ENCODE measurements at regions not wholly inside any gene's neighbourhood (a gene's known extent, or its start where the extent isn't known, plus 50 kb on each side); places are given as distances from the start of the nearest gene placed in this dataset.

DNA sequence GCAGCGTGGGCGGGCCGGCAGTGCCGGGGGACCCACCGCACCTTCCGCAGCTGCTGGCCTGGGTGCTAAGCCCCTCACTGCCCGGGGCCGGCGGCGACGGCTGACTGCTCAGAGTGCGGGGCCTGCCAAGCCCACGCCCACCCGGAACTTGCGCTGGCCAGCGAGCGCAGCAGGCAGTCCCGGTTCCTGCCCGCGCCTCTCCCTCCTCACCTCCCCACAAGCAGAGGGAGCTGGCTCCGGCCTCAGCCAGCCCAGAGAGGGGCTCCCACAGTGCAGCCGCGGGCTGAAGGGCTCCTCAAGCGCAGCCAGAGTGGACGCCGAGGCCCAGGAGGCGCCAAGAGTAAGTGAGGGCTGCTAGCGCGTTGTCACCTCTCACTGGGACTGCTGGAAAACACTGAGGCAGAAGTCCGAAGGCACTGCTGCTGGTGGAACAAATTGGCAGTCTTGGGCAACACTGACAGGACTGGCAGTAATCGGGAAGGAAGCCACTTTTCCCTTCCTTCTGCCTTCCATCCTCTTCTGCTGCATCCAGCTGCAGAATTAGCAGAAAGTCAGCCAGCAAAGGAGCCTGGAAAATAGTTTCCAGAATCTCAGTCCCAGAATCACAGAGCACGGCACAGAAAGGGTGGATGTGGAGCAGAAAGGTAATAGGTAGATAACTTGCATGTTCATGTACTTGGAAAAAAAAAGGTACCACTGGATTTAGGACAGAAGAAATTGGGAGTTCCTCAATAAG is 179.4 kb upstream of the FN1 start:
- Histone ChIP-seq H3K23ac (ENCODE audit: low read length) (no peak overlapping the region), H3K79me2 (ENCODE audit: control insufficient read depth, insufficient read depth, low read length) (no peaks in the 10 kb centered on the region), H3K9ac (ENCODE audit: low read length) (no peak overlapping the region), H3K36me3 (ENCODE audit: control insufficient read depth, insufficient read depth, low read length) (no peaks in the 10 kb centered on the region), H3K18ac (ENCODE audit: low read length) (no peak overlapping the region), H3K79me1 (ENCODE audit: low read length) (no peaks in the 10 kb centered on the region), H2BK15ac (replicated peaks; ENCODE audit: low read depth) (no peak overlapping the region), H3K4me1 (ENCODE audit: control insufficient read depth, low read depth, low read length) (peaks cover 5% of the 10 kb centered on the region), H2BK5ac (ENCODE audit: low read length) (no peak overlapping the region), H3K4ac (ENCODE audit: low read depth, low read length) (no peak overlapping the region), H2AK5ac (ENCODE audit: low read length) (no peak overlapping the region), H4K8ac (ENCODE audit: low read depth, low read length) (no peak overlapping the region), H4K5ac (ENCODE audit: low read length) (no peak overlapping the region), H3K27ac (ENCODE audit: low read depth, low read length) (no peak overlapping the region), H3K27me3 (ENCODE audit: insufficient read depth, low read length, poor library complexity) (no peaks in the 10 kb centered on the region), H2BK120ac (ENCODE audit: low read depth, low read length) (peak overlapping the region; percentile 3), H3K56ac (ENCODE audit: low read length) (no peak overlapping the region), H3K4me2 (ENCODE audit: low read length) (no peak overlapping the region), H3K4me3 (ENCODE audit: low read length) (no peak overlapping the region)
- WGBS (ENCODE audit: extremely low coverage, insufficient coverage, low lambda C conversion rate) = no CpG with 5 or more reads among the region's 32 CpGs
- no peak for DNase-seq

DNA sequence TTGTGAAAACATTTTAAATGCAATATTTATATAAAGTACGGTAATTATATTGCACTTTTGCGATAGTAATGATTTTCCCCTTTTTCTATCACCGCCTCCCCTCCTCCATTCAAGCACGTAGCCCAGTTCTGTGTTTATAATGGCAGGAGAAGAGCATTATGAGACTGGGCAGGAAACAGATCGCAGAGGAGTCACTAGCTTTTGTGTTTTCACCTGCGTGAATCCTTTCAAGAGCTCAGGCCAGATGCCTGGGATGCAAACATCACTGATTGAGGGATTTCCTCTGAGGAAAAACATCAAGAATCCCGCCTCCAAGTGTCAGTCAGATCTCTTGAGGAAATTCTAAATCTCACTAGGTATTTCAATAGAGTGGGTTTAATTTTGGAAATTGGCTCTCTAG is 178.4 kb upstream of the FN1 start:
- H3K79me1 ChIP-seq (ENCODE audit: low read length) = no peaks in the 10 kb centered on the region
- H3K4me2 ChIP-seq (ENCODE audit: low read length) = no peak overlapping the region
- WGBS (ENCODE audit: extremely low coverage, insufficient coverage, low lambda C conversion rate) = no CpG with 5 or more reads among the region's 7 CpGs
- H2BK120ac ChIP-seq (ENCODE audit: low read depth, low read length) = no peak overlapping the region
- H3K36me3 ChIP-seq (ENCODE audit: control insufficient read depth, insufficient read depth, low read length) = no peaks in the 10 kb centered on the region
- no peaks in the 10 kb centered on the region for H3K27me3 ChIP-seq (ENCODE audit: insufficient read depth, low read length, poor library complexity)
- no peak for DNase-seq
- no peak overlapping the region for H2BK5ac ChIP-seq (ENCODE audit: low read length)
- H3K23ac ChIP-seq (ENCODE audit: low read length) = no peak overlapping the region
- no peak overlapping the region for H2AK5ac ChIP-seq (ENCODE audit: low read length)
- peak overlapping the region; percentile 62 for H3K4ac ChIP-seq (ENCODE audit: low read depth, low read length)
- no peak overlapping the region for H3K4me3 ChIP-seq (ENCODE audit: low read length)
- H3K9ac ChIP-seq (ENCODE audit: low read length) = no peak overlapping the region
- H2BK15ac ChIP-seq (replicated peaks; ENCODE audit: low read depth) = no peak overlapping the region
- no peak overlapping the region for H3K56ac ChIP-seq (ENCODE audit: low read length)
- H3K27ac ChIP-seq (ENCODE audit: low read depth, low read length) = no peak overlapping the region
- H4K8ac ChIP-seq (ENCODE audit: low read depth, low read length) = no peak overlapping the region
- H3K18ac ChIP-seq (ENCODE audit: low read length) = no peak overlapping the region
- H3K79me2 ChIP-seq (ENCODE audit: control insufficient read depth, insufficient read depth, low read length) = no peaks in the 10 kb centered on the region
- no peak overlapping the region for H4K5ac ChIP-seq (ENCODE audit: low read length)
- H3K4me1 ChIP-seq (ENCODE audit: control insufficient read depth, low read depth, low read length) = peaks cover 3% of the 10 kb centered on the region

- peak overlapping the region; percentile 6 for H3K56ac ChIP-seq (ENCODE audit: low read length)
- WGBS (ENCODE audit: extremely low coverage, insufficient coverage, low lambda C conversion rate) = no CpG with 5 or more reads among the region's 6 CpGs
- H2BK15ac ChIP-seq (replicated peaks; ENCODE audit: low read depth) = no peak overlapping the region
- peak overlapping the region; percentile 7 for H3K4ac ChIP-seq (ENCODE audit: low read depth, low read length)
- no peak overlapping the region for H3K9ac ChIP-seq (ENCODE audit: low read length)
- no peaks in the 10 kb centered on the region for H3K36me3 ChIP-seq (ENCODE audit: control insufficient read depth, insufficient read depth, low read length)
- H2AK5ac ChIP-seq (ENCODE audit: low read length) = no peak overlapping the region
- no peak overlapping the region for H4K8ac ChIP-seq (ENCODE audit: low read depth, low read length)
- no peak overlapping the region for H3K23ac ChIP-seq (ENCODE audit: low read length)
- no peaks in the 10 kb centered on the region for H3K27me3 ChIP-seq (ENCODE audit: insufficient read depth, low read length, poor library complexity)
- no peak overlapping the region for H3K18ac ChIP-seq (ENCODE audit: low read length)
- H4K5ac ChIP-seq (ENCODE audit: low read length) = no peak overlapping the region
- no peaks in the 10 kb centered on the region for H3K79me1 ChIP-seq (ENCODE audit: low read length)
- no peak overlapping the region for H3K4me3 ChIP-seq (ENCODE audit: low read length)
- no peaks in the 10 kb centered on the region for H3K79me2 ChIP-seq (ENCODE audit: control insufficient read depth, insufficient read depth, low read length)
- H3K4me2 ChIP-seq (ENCODE audit: low read length) = no peak overlapping the region
- H3K27ac ChIP-seq (ENCODE audit: low read depth, low read length) = no peak overlapping the region
- H2BK5ac ChIP-seq (ENCODE audit: low read length) = no peak overlapping the region
- no peak for DNase-seq
- H2BK120ac ChIP-seq (ENCODE audit: low read depth, low read length) = no peak overlapping the region
- peaks cover 3% of the 10 kb centered on the region for H3K4me1 ChIP-seq (ENCODE audit: control insufficient read depth, low read depth, low read length)
These were observed 178.0 kb upstream of the FN1 start for GRCh38 chr2:215613888-215614287.

DNA sequence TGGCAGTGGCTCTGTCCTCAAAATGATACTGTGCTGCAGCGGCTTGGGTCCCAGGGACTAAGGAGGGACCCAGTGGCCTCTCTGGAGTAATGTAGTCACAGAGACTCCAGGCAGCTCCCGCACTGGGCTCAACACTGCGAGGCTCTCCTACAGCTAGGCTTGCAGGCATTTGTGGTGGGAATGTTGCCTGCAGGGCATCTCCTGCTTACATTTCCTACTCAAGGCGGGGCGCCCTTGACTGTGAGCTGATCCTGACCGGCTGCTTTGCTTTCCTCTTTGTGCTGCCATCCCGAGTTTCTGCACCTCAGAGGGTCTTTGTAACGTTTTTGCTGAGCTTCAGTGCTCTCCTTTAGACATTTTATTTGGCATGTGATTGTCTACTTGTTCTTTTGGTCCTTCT is 177.4 kb upstream of the FN1 start:
- peak overlapping the region; percentile 64 for H3K18ac ChIP-seq (ENCODE audit: low read length)
- H2AK5ac ChIP-seq (ENCODE audit: low read length) = no peak overlapping the region
- no peak overlapping the region for H3K9ac ChIP-seq (ENCODE audit: low read length)
- H3K4ac ChIP-seq (ENCODE audit: low read depth, low read length) = peak overlapping the region; percentile 75
- H4K8ac ChIP-seq (ENCODE audit: low read depth, low read length) = no peak overlapping the region
- H3K4me2 ChIP-seq (ENCODE audit: low read length) = no peak overlapping the region
- no peaks in the 10 kb centered on the region for H3K36me3 ChIP-seq (ENCODE audit: control insufficient read depth, insufficient read depth, low read length)
- no peak overlapping the region for H2BK15ac ChIP-seq (replicated peaks; ENCODE audit: low read depth)
- peaks cover 3% of the 10 kb centered on the region for H3K4me1 ChIP-seq (ENCODE audit: control insufficient read depth, low read depth, low read length)
- no peak overlapping the region for H3K4me3 ChIP-seq (ENCODE audit: low read length)
- H2BK120ac ChIP-seq (ENCODE audit: low read depth, low read length) = peak overlapping the region; percentile 94
- H3K56ac ChIP-seq (ENCODE audit: low read length) = peak overlapping the region; percentile 6
- no peak overlapping the region for H2BK5ac ChIP-seq (ENCODE audit: low read length)
- H3K79me1 ChIP-seq (ENCODE audit: low read length) = no peaks in the 10 kb centered on the region
- no peaks in the 10 kb centered on the region for H3K27me3 ChIP-seq (ENCODE audit: insufficient read depth, low read length, poor library complexity)
- no peak overlapping the region for H3K27ac ChIP-seq (ENCODE audit: low read depth, low read length)
- WGBS (ENCODE audit: extremely low coverage, insufficient coverage, low lambda C conversion rate) = no CpG with 5 or more reads among the region's 8 CpGs
- no peak overlapping the region for H3K23ac ChIP-seq (ENCODE audit: low read length)
- no peaks in the 10 kb centered on the region for H3K79me2 ChIP-seq (ENCODE audit: control insufficient read depth, insufficient read depth, low read length)
- peak; percentile 93 for DNase-seq
- no peak overlapping the region for H4K5ac ChIP-seq (ENCODE audit: low read length)

DNA sequence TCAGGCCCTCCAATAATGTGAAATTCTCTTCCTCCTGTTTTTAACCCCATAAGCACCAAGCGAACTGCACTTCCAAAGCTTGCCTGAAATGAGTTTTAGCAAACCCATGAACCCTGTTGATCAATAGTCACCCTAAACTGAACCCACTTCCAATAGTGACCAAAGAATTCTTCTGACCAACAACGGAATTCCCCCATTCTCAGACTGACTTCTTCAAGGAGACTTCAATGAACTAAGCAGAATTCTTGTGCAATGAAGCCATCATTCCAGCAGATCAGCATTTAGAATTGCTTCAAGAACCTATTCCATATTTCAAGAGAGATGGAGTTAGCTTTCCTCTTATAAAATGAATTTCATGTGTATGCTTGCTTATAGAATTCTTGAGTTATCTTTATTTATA is 176.9 kb upstream of the FN1 start:
- Histone ChIP-seq H3K23ac (ENCODE audit: low read length) (no peak overlapping the region), H3K4me3 (ENCODE audit: low read length) (no peak overlapping the region), H3K27ac (ENCODE audit: low read depth, low read length) (no peak overlapping the region), H3K27me3 (ENCODE audit: insufficient read depth, low read length, poor library complexity) (no peaks in the 10 kb centered on the region), H3K18ac (ENCODE audit: low read length) (peak overlapping the region; percentile 64), H3K56ac (ENCODE audit: low read length) (peak overlapping the region; percentile 56), H3K79me2 (ENCODE audit: control insufficient read depth, insufficient read depth, low read length) (no peaks in the 10 kb centered on the region), H2BK5ac (ENCODE audit: low read length) (peak overlapping the region; percentile 71), H3K36me3 (ENCODE audit: control insufficient read depth, insufficient read depth, low read length) (no peaks in the 10 kb centered on the region), H3K9ac (ENCODE audit: low read length) (no peak overlapping the region), H3K4me2 (ENCODE audit: low read length) (no peak overlapping the region), H2AK5ac (ENCODE audit: low read length) (no peak overlapping the region), H3K4ac (ENCODE audit: low read depth, low read length) (peak overlapping the region; percentile 75), H4K5ac (ENCODE audit: low read length) (no peak overlapping the region), H4K8ac (ENCODE audit: low read depth, low read length) (no peak overlapping the region), H2BK15ac (replicated peaks; ENCODE audit: low read depth) (peak overlapping the region; percentile 75), H2BK120ac (ENCODE audit: low read depth, low read length) (peak overlapping the region; percentile 94), H3K79me1 (ENCODE audit: low read length) (no peaks in the 10 kb centered on the region), H3K4me1 (ENCODE audit: control insufficient read depth, low read depth, low read length) (peaks cover 3% of the 10 kb centered on the region)
- peak; percentile 70 for DNase-seq
- WGBS (ENCODE audit: extremely low coverage, insufficient coverage, low lambda C conversion rate) = no CpG with 5 or more reads among the region's 2 CpGs
